ENCODE measurements at regions not wholly inside any gene's neighbourhood (a gene's known extent, or its start where the extent isn't known, plus 50 kb on each side); places are given as distances from the start of the nearest gene placed in this dataset.

GRCh38 chr4:24243641-24244040, 340.7 kb downstream of the DHX15 start:
- no peak overlapping the region for H3K27ac ChIP-seq
- TF ChIP-seq CTCF (IDR thresholded peaks at IDR 0.05) = no peak
- H3K4me3 ChIP-seq = no peak overlapping the region
- DNase-seq (ENCODE audit: low spot score) = no peak

- no peak for DNase-seq (ENCODE audit: low spot score)
- TF ChIP-seq CTCF (IDR thresholded peaks at IDR 0.05) = no peak
- Histone ChIP-seq H3K4me3 (no peak overlapping the region), H3K27ac (no peak overlapping the region)
Measured at GRCh38 chr4:24241511-24241910, 342.8 kb downstream of the DHX15 start.

GRCh38 chr4:24240655-24241054, 343.7 kb downstream of the DHX15 start:
- TF ChIP-seq CTCF (IDR thresholded peaks at IDR 0.05) = no peak
- DNase-seq (ENCODE audit: low spot score) = no peak
- Histone ChIP-seq H3K4me3 (no peak overlapping the region), H3K27ac (no peak overlapping the region)

GRCh38 chr4:24237709-24238108, 346.6 kb downstream of the DHX15 start:
- H3K4me3 ChIP-seq = no peak overlapping the region
- no peak overlapping the region for H3K27ac ChIP-seq
- DNase-seq (ENCODE audit: low spot score) = no peak
- TF ChIP-seq CTCF (IDR thresholded peaks at IDR 0.05) = no peak

GRCh38 chr4:24236532-24236931, 346.7 kb upstream of the PPARGC1A start:
- no peak for TF ChIP-seq CTCF (IDR thresholded peaks at IDR 0.05)
- Histone ChIP-seq H3K4me3 (no peak overlapping the region), H3K27ac (no peak overlapping the region)
- no peak for DNase-seq (ENCODE audit: low spot score)

GRCh38 chr4:24236120-24236519, 346.3 kb upstream of the PPARGC1A start:
- Histone ChIP-seq H3K4me3 (no peak overlapping the region), H3K27ac (no peak overlapping the region)
- TF ChIP-seq CTCF (IDR thresholded peaks at IDR 0.05) = no peak
- no peak for DNase-seq (ENCODE audit: low spot score)

GRCh38 chr4:24235618-24236017, 345.8 kb upstream of the PPARGC1A start:
- H3K4me3 ChIP-seq = no peak overlapping the region
- no peak for DNase-seq (ENCODE audit: low spot score)
- H3K27ac ChIP-seq = no peak overlapping the region
- no peak for TF ChIP-seq CTCF (IDR thresholded peaks at IDR 0.05)
